Lower leg skin (tissue), 4 donors: ENCODE measurements at regions not wholly inside any gene's neighbourhood (a gene's known extent, or its start where the extent isn't known, plus 50 kb on each side); places are given as distances from the start of the nearest gene placed in this dataset.

Source experiments
- DNase-seq, 2 donors: peaks; one replicate each; pipeline ENCODE4 v3.0.0-alpha.2; 2019; ENCODE audit warnings: low spot score in 2 of 2
- H3K4me3 ChIP-seq: fragments of 200-600 bp; sonication (generic); 2 replicates; pipeline ENCODE4 v1.5.1; 2017; ENCODE audit warnings: mild to moderate bottlenecking, low read depth; ENCODE audit not compliant: poor library complexity, severe bottlenecking
- CTCF ChIP-seq, 3 donors: fragments of 450-650 bp; IDR thresholded peaks; one replicate each; pipeline ENCODE4 v1.5.1; 2016; ENCODE audit warnings: antibody characterized with exemption in 3 of 3, mild to moderate bottlenecking in 3 of 3, moderate library complexity in 2 of 3
- POLR2A ChIP-seq, 2 donors: fragments of 450-650 bp; IDR thresholded peaks; one replicate each; pipeline ENCODE4 v1.6.1; 2016 to 2017; ENCODE audit warnings: antibody characterized with exemption in 2 of 2, mild to moderate bottlenecking in 1 of 2, moderate library complexity in 1 of 2
- WGBS, 2 donors: methylation state at CpG; one replicate each; pipeline ENCODE4 v1.1.5; 2018; 5-methylcytosine and 5-hydroxymethylcytosine counted together
- intact Hi-C: fragments of 100-400 bp; cut with DNase I; formaldehyde crosslinking; loops from one replicate; pipeline ENCODE4 v1.15.0; 2023; ENCODE audit warnings: low total_unique reads

- no peak overlapping the region for H3K4me3 ChIP-seq
- DNase-seq, result no peak
- 74 to 79% methylated on average over 4 of the region's 4 CpGs for WGBS, 2 donors
- TF ChIP-seq CTCF (IDR thresholded peaks at IDR 0.05), result no peak
- TF ChIP-seq POLR2A (IDR thresholded peaks at IDR 0.05), result no peak
- intact Hi-C loops, result no loop called here
Observed at GRCh38 chr14:49051328-49052060, 534.7 kb downstream of the RPS29 start.

- intact Hi-C loops, result no loop called here
- TF ChIP-seq POLR2A (IDR thresholded peaks at IDR 0.05) (no peak), CTCF (IDR thresholded peaks at IDR 0.05) (no peak)
- no peak overlapping the region for H3K4me3 ChIP-seq
- 58 to 69% methylated on average over 2 of the region's 2 CpGs for WGBS, 2 donors
- no peak for DNase-seq
Observed at GRCh38 chr14:49050822-49051221, 535.4 kb downstream of the RPS29 start.

- DNase-seq, result no peak
- no peak overlapping the region for H3K4me3 ChIP-seq
- TF ChIP-seq POLR2A (IDR thresholded peaks at IDR 0.05) (no peak), CTCF (IDR thresholded peaks at IDR 0.05) (no peak)
- intact Hi-C loops, result no loop called here
Observed at GRCh38 chr14:49049711-49050110, 536.5 kb downstream of the RPS29 start.

- H3K4me3 ChIP-seq, result no peak overlapping the region
- TF ChIP-seq POLR2A (IDR thresholded peaks at IDR 0.05), result no peak
- no peak for TF ChIP-seq CTCF (IDR thresholded peaks at IDR 0.05)
- no peak for DNase-seq
- WGBS, 2 donors, result 82 to 90% methylated on average over 2 of the region's 2 CpGs
- intact Hi-C loops, result no loop called here
Observed at GRCh38 chr14:49044981-49045380, 541.2 kb downstream of the RPS29 start.

GRCh38 chr14:49036984-49037516 lies 549.1 kb downstream of the RPS29 start:
- no peak for DNase-seq
- intact Hi-C loops, result no loop called here
- no peak for TF ChIP-seq POLR2A (IDR thresholded peaks at IDR 0.05)
- no peak for TF ChIP-seq CTCF (IDR thresholded peaks at IDR 0.05)
- WGBS, 2 donors, result 50 to 55% methylated on average over 8 of the region's 8 CpGs
- no peak overlapping the region for H3K4me3 ChIP-seq

- intact Hi-C loops, result no loop called here
- no peak for DNase-seq
- no peak for TF ChIP-seq POLR2A (IDR thresholded peaks at IDR 0.05)
- no peak for TF ChIP-seq CTCF (IDR thresholded peaks at IDR 0.05)
- H3K4me3 ChIP-seq, result no peak overlapping the region
- 67 to 76% methylated on average over 5 of the region's 5 CpGs for WGBS, 2 donors
Observed at GRCh38 chr14:49036266-49036665, 549.9 kb downstream of the RPS29 start.
